ENCODE measurements at regions not wholly inside any gene's neighbourhood (a gene's known extent, or its start where the extent isn't known, plus 50 kb on each side); places are given as distances from the start of the nearest gene placed in this dataset.
A peak's percentile ranks its signal among the peaks of the same experiment; 100 is the strongest.

GRCh38 chr14:61197416-61197815 lies 83.7 kb downstream of the TMEM30B start:
- no peak for DNase-seq (ENCODE audit: low read depth in 2 of 2)
- TF ChIP-seq CTCF (conservative IDR thresholded peaks at IDR 0.05 in 1 of 2, IDR thresholded peaks at IDR 0.05 in 1 of 2; ENCODE audit: low read depth in 1 of 2, low read length in 2 of 2) (no peak), EZH2 (IDR thresholded peaks at IDR 0.05; ENCODE audit: low read length, missing control alignments) (no peak)

DNA sequence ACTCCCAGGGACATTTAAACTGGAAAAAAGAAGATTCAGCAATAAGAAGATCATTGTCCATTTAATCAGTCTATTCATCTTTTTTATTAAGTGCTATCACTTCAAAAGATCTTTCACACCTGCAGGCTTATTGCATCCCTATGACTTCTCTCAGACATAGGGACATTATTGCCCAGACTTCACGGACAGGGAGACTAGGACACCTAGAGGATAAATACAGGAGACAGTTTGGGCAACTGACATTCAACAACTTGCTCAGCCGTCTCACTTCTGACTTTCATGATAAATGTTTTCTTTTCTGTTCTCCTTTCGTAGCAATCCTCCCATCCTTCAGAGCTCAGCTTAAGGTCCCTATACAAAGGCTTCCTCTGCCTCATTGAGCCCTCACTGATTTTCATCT lies 84.3 kb downstream of the TMEM30B start:
- TF ChIP-seq EZH2 (IDR thresholded peaks at IDR 0.05; ENCODE audit: low read length, missing control alignments) (no peak), CTCF (conservative IDR thresholded peaks at IDR 0.05 in 1 of 2, IDR thresholded peaks at IDR 0.05 in 1 of 2; ENCODE audit: low read depth in 1 of 2, low read length in 2 of 2) (no peak)
- no peaks in the 10 kb centered on the region for H3K9me3 ChIP-seq (ENCODE audit: control insufficient read depth, insufficient read depth, low read depth, low read length)
- no peak overlapping the region for H3K4me3 ChIP-seq (replicated peaks in 1 of 4; ENCODE audit: control extremely low read depth in 1 of 4, insufficient read depth in 1 of 4, low read depth in 3 of 4, low read length in 4 of 4)
- peaks cover 8% of the 10 kb centered on the region for H3K4me1 ChIP-seq (ENCODE audit: control insufficient read depth, extremely low read depth, insufficient read depth, low read length)
- DNase-seq (ENCODE audit: low read depth in 2 of 2): no peak
- no peaks in the 10 kb centered on the region for H3K79me2 ChIP-seq (ENCODE audit: control insufficient read depth, insufficient read depth, low read length)
- no peak overlapping the region for H2AFZ ChIP-seq (ENCODE audit: low read length)
- H3K27me3 ChIP-seq (ENCODE audit: control insufficient read depth, insufficient read depth, low read length): no peaks in the 10 kb centered on the region
- no peaks in the 10 kb centered on the region for H3K36me3 ChIP-seq (ENCODE audit: control insufficient read depth, insufficient read depth, low read length)
- H3K9ac ChIP-seq (ENCODE audit: insufficient read depth, low read length): no peak overlapping the region
- no peak overlapping the region for H3K27ac ChIP-seq (ENCODE audit: insufficient read depth, low read length)
- no peak overlapping the region for H3K4me2 ChIP-seq (ENCODE audit: extremely low read depth, insufficient read depth, low read length)
- no peaks in the 10 kb centered on the region for H4K20me1 ChIP-seq (ENCODE audit: control insufficient read depth, extremely low read depth, insufficient read depth, low read length)

More at GRCh38 chr14:61197416-61197815, 83.7 kb downstream of the TMEM30B start:
- no peaks in the 10 kb centered on the region for H3K79me2 ChIP-seq (ENCODE audit: control insufficient read depth, insufficient read depth, low read length)
- H4K20me1 ChIP-seq (ENCODE audit: control insufficient read depth, extremely low read depth, insufficient read depth, low read length): no peaks in the 10 kb centered on the region
- no peak overlapping the region for H3K27ac ChIP-seq (ENCODE audit: insufficient read depth, low read length)
- no peaks in the 10 kb centered on the region for H3K27me3 ChIP-seq (ENCODE audit: control insufficient read depth, insufficient read depth, low read length)
- H3K4me1 ChIP-seq (ENCODE audit: control insufficient read depth, extremely low read depth, insufficient read depth, low read length): peaks cover 6% of the 10 kb centered on the region
- H2AFZ ChIP-seq (ENCODE audit: low read length): no peak overlapping the region
- H3K4me3 ChIP-seq (replicated peaks in 1 of 4; ENCODE audit: control extremely low read depth in 1 of 4, insufficient read depth in 1 of 4, low read depth in 3 of 4, low read length in 4 of 4): no peak overlapping the region
- no peaks in the 10 kb centered on the region for H3K9me3 ChIP-seq (ENCODE audit: control insufficient read depth, insufficient read depth, low read depth, low read length)
- H3K36me3 ChIP-seq (ENCODE audit: control insufficient read depth, insufficient read depth, low read length): no peaks in the 10 kb centered on the region
- no peak overlapping the region for H3K4me2 ChIP-seq (ENCODE audit: extremely low read depth, insufficient read depth, low read length)
- no peak overlapping the region for H3K9ac ChIP-seq (ENCODE audit: insufficient read depth, low read length)

GRCh38 chr14:61196034-61196433 lies 85.1 kb downstream of the TMEM30B start:
- Histone ChIP-seq H2AFZ (ENCODE audit: low read length) (no peak overlapping the region), H3K4me2 (ENCODE audit: extremely low read depth, insufficient read depth, low read length) (no peak overlapping the region), H3K9me3 (ENCODE audit: control insufficient read depth, insufficient read depth, low read depth, low read length) (no peaks in the 10 kb centered on the region), H3K27ac (ENCODE audit: insufficient read depth, low read length) (no peak overlapping the region), H3K36me3 (ENCODE audit: control insufficient read depth, insufficient read depth, low read length) (no peaks in the 10 kb centered on the region), H3K27me3 (ENCODE audit: control insufficient read depth, insufficient read depth, low read length) (no peaks in the 10 kb centered on the region), H3K79me2 (ENCODE audit: control insufficient read depth, insufficient read depth, low read length) (no peaks in the 10 kb centered on the region), H4K20me1 (ENCODE audit: control insufficient read depth, extremely low read depth, insufficient read depth, low read length) (no peaks in the 10 kb centered on the region), H3K4me3 (replicated peaks in 1 of 4; ENCODE audit: control extremely low read depth in 1 of 4, insufficient read depth in 1 of 4, low read depth in 3 of 4, low read length in 4 of 4) (no peak overlapping the region), H3K9ac (ENCODE audit: insufficient read depth, low read length) (no peak overlapping the region), H3K4me1 (ENCODE audit: control insufficient read depth, extremely low read depth, insufficient read depth, low read length) (peaks cover 8% of the 10 kb centered on the region)
- peak in 1 of 2 donors; percentile 21 for TF ChIP-seq CTCF (conservative IDR thresholded peaks at IDR 0.05 in 1 of 2, IDR thresholded peaks at IDR 0.05 in 1 of 2; ENCODE audit: low read depth in 1 of 2, low read length in 2 of 2)
- no peak for TF ChIP-seq EZH2 (IDR thresholded peaks at IDR 0.05; ENCODE audit: low read length, missing control alignments)
- DNase-seq (ENCODE audit: low read depth in 2 of 2): no peak
